ENCODE measurements at regions not wholly inside any gene's neighbourhood (a gene's known extent, or its start where the extent isn't known, plus 50 kb on each side); places are given as distances from the start of the nearest gene placed in this dataset.

DNA sequence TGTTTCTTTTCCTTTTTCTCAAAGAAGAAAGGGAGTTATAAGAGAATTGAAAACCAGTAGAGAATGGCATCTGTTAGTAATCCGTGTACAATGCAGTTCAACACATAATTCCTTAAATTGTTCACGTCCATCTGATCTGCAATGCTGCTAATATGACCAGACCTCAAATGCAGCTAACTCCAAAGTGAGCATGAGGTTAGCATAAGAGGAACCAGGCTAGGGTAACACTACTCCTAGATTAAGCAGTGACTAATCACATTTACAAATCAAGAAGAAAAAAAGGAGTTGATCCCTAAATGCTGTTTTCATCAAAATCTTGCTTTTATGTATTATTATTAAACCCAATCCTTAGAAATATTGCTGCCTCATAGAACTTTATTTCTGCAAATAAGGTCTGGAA is 432.7 kb upstream of the ARID1B start:
- TF ChIP-seq, protein P1, sequence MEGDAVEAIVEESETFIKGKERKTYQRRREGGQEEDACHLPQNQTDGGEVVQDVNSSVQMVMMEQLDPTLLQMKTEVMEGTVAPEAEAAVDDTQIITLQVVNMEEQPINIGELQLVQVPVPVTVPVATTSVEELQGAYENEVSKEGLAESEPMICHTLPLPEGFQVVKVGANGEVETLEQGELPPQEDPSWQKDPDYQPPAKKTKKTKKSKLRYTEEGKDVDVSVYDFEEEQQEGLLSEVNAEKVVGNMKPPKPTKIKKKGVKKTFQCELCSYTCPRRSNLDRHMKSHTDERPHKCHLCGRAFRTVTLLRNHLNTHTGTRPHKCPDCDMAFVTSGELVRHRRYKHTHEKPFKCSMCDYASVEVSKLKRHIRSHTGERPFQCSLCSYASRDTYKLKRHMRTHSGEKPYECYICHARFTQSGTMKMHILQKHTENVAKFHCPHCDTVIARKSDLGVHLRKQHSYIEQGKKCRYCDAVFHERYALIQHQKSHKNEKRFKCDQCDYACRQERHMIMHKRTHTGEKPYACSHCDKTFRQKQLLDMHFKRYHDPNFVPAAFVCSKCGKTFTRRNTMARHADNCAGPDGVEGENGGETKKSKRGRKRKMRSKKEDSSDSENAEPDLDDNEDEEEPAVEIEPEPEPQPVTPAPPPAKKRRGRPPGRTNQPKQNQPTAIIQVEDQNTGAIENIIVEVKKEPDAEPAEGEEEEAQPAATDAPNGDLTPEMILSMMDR (conservative IDR thresholded peaks at IDR 0.05; ENCODE audit: low read depth), result no peak
- CTCF ChIA-PET, result no interaction called here
- DNase-seq (ENCODE audit: low spot score), result no peak
- POLR2A ChIA-PET (ENCODE audit: low non-redundant PET), result no interaction called here
- no peak overlapping the region for H3K27ac ChIP-seq

DNA sequence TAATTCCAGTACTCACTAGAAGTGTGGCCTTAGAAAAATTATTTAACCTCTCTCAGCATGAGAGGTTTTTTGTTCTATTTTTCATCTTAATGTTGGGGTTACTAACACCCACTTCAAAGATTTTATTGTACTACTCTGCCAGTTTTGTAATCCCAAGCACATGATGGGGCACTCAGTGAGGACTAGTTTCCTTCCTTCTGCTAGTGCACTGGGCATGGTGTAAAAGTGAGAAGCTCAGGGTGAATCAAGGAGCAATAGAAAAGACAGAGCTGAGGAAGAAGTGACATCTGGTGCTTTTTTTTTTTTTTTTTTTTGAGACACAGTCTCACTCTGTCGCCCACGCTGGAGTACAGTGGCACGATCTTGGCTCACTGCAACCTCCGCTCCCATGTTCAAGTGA is 439.4 kb upstream of the ARID1B start:
- TF ChIP-seq, protein P1 (conservative IDR thresholded peaks at IDR 0.05; ENCODE audit: low read depth), result no peak
- no peak for DNase-seq (ENCODE audit: low spot score)
- H3K27ac ChIP-seq, result no peak overlapping the region
- POLR2A ChIA-PET (ENCODE audit: low non-redundant PET), result no interaction called here
- CTCF ChIA-PET, result no interaction called here

DNA sequence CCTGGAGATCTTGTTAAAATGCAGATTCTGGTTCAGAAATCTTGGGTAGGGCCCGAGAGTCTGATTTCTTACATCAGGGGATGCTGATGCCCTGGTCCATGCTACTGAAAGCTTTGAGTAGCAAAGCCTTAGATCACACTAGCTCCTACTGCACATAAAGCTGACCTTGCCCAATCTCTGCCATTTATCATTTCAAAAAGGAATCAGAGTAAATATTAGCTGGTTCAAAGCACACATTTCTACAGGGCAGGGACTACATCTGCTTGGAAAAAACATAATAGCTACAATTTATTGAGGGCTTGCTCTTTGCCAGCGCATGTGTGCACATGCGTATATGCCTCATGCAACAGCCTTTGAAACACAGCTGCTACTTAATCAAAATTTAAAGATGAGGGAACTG is 440.4 kb upstream of the ARID1B start:
- CTCF ChIA-PET, result interaction anchor here (0.6 kb wide), 1 partner anchor 756 kb away, joined by 3 read pairs; no protein-coding TSS in a partner anchor
- TF ChIP-seq, protein P1 (conservative IDR thresholded peaks at IDR 0.05; ENCODE audit: low read depth), result no peak
- POLR2A ChIA-PET (ENCODE audit: low non-redundant PET), result interaction anchor here (0.7 kb wide), 1 partner anchor 226 kb away, joined by 3 read pairs; no protein-coding TSS in a partner anchor
- H3K27ac ChIP-seq, result no peak overlapping the region
- DNase-seq (ENCODE audit: low spot score), result no peak

DNA sequence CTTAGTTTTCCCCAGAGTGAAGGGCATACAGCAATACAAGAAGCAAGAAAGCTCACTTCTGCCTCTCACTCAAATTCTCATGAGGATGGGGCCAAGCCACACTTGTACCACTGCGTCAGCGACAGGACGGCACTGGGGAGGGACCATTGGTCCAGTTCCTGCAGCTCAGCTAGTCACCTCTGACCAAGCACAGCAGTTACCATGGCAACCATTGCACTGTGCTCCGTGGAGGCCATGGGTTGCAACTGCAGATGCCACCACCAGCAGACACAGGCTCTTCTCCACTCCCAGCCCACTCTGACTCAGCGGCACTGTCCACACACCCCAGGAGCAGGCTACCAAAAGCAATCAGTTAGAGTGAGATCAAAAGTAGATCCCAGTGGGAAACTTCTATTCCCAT is 441.1 kb upstream of the ARID1B start:
- H3K27ac ChIP-seq, result no peak overlapping the region
- POLR2A ChIA-PET (ENCODE audit: low non-redundant PET), result no interaction called here

DNA sequence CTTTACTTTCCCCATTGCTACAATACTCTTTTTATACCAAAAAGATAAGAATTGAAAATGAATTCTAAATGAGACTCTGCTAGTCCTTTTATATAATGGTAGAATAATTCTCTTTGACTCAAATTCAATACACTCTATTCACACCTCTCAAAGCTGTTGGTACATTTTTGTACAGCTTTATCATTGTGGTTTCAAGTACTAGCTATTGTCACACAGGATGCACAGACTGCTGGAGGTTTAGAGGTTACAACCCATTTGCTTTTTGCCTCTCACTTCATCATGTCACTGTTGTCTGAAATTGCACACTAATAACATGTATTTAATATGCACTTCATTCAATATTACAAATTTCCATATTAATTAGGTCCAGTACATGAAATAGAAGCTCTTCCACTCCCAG is 442.2 kb upstream of the ARID1B start:
- TF ChIP-seq, protein P1 (conservative IDR thresholded peaks at IDR 0.05; ENCODE audit: low read depth), result no peak
- no peak for DNase-seq (ENCODE audit: low spot score)
- ChIA-PET CTCF (no interaction called here), POLR2A (ENCODE audit: low non-redundant PET) (no interaction called here)
- no peak overlapping the region for H3K27ac ChIP-seq

More for the DNA sequence above, 441.1 kb upstream of the ARID1B start:
- CTCF ChIA-PET, result interaction anchor here (0.6 kb wide), 1 partner anchor 755 kb away, joined by 3 read pairs; no protein-coding TSS in a partner anchor
- no peak for DNase-seq (ENCODE audit: low spot score)
- TF ChIP-seq, protein P1 (conservative IDR thresholded peaks at IDR 0.05; ENCODE audit: low read depth), result no peak

DNA sequence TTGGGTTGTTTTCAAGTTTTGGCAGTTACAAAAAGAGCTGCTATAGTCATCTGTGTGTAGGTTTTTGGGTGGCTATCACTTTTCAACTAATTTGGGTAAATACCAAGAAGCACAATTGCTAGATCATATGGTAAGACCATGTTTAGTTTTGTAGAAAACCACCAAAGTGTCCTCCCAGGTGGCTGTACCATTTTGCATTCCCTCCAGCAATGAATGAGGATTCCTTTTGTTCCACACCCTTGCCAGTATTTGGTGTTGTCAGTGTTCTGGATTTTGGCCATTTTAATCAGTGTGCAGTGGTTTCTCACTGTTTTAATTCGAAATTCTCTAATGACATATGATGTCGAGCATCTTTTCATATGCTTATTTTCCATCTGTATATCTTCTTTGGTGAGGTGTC is 457.5 kb upstream of the ARID1B start:
- TF ChIP-seq, protein P1 (conservative IDR thresholded peaks at IDR 0.05; ENCODE audit: low read depth), result no peak
- no peak overlapping the region for H3K27ac ChIP-seq
- POLR2A ChIA-PET (ENCODE audit: low non-redundant PET), result no interaction called here
- DNase-seq (ENCODE audit: low spot score), result no peak
- CTCF ChIA-PET, result no interaction called here

Measured in RWPE1 (cell line).